PC-3 (cell line): ENCODE measurements at regions not wholly inside any gene's neighbourhood (a gene's known extent, or its start where the extent isn't known, plus 50 kb on each side); places are given as distances from the start of the nearest gene placed in this dataset.

ENCODE experiments used
- EZH2 ChIP-seq: fragments of 300-600 bp; sonication (generic); IDR thresholded peaks from one replicate; pipeline ENCODE4 v1.6.1; 2017; ENCODE audit warnings: antibody characterized with exemption, mild to moderate bottlenecking, low read length; ENCODE audit not compliant: unreplicated experiment
- EZH2phosphoT487 ChIP-seq: fragments of 300-600 bp; sonication (generic); IDR thresholded peaks from 2 replicates; pipeline ENCODE4 v1.6.1; 2018; ENCODE audit warnings: mild to moderate bottlenecking, antibody characterized with exemption, low read length, borderline replicate concordance
- TF ChIP-seq, protein P1 (sequence below): fragments of 300-600 bp; sonication (generic); conservative IDR thresholded peaks from 2 replicates; pipeline ENCODE4 v1.5.1; 2017; ENCODE audit warnings: antibody characterized with exemption, low read depth, mild to moderate bottlenecking, low read length

DNA sequence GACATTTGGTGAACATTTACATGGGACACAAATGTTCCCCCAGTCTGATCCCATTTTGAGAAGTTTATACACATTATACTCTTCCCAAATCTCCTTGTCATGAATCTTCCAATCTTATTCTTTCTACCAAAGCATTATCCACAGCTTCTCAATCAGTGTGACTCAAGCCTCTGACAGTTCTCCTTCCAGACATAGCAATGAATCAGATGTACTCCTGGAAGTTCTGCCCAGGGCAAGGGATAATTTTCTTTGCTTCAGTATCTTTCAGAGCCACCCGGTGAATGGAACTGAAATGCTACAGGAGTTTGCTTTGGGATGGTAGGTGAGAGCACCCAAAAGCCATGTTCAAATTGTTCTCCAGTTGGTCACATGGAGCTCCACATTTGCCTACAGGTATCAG is 145.5 kb downstream of the ANXA5 start:
- TF ChIP-seq, protein P1, sequence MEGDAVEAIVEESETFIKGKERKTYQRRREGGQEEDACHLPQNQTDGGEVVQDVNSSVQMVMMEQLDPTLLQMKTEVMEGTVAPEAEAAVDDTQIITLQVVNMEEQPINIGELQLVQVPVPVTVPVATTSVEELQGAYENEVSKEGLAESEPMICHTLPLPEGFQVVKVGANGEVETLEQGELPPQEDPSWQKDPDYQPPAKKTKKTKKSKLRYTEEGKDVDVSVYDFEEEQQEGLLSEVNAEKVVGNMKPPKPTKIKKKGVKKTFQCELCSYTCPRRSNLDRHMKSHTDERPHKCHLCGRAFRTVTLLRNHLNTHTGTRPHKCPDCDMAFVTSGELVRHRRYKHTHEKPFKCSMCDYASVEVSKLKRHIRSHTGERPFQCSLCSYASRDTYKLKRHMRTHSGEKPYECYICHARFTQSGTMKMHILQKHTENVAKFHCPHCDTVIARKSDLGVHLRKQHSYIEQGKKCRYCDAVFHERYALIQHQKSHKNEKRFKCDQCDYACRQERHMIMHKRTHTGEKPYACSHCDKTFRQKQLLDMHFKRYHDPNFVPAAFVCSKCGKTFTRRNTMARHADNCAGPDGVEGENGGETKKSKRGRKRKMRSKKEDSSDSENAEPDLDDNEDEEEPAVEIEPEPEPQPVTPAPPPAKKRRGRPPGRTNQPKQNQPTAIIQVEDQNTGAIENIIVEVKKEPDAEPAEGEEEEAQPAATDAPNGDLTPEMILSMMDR: no peak
- TF ChIP-seq EZH2 (no peak), EZH2phosphoT487 (no peak)
